UCSD-AML1 (cell line): ENCODE measurements at regions not wholly inside any gene's neighbourhood (a gene's known extent, or its start where the extent isn't known, plus 50 kb on each side); places are given as distances from the start of the nearest gene placed in this dataset.
"Not testable (repeated sequence)": the region's sequence is repeated elsewhere in the genome, so short reads cannot be mapped to it uniquely, and the experiment has no call there.

Source experiments
- DNase-seq: peaks from one replicate; lab custom pipeline; 2025; ENCODE audit not compliant: unreplicated experiment; lab: John Stamatoyannopoulos, UW

- no peak for DNase-seq
These were observed 343.0 kb downstream of the RRAGC start for GRCh38 chr1:38516560-38516959.

GRCh38 chr1:38512789-38513188 is 346.8 kb downstream of the RRAGC start:
- DNase-seq = no peak

- DNase-seq = no peak
These were observed 347.4 kb downstream of the RRAGC start for GRCh38 chr1:38512024-38512767.

- no peak for DNase-seq
These were observed 351.3 kb downstream of the RRAGC start for GRCh38 chr1:38508232-38508631.

- no peak for DNase-seq
These were observed 352.0 kb downstream of the RRAGC start for GRCh38 chr1:38507563-38507962.

- DNase-seq = no peak
These were observed 353.6 kb downstream of the RRAGC start for GRCh38 chr1:38505944-38506343.

GRCh38 chr1:38502758-38503157 is 356.8 kb downstream of the RRAGC start:
- no peak for DNase-seq

GRCh38 chr1:38500891-38501290 is 358.7 kb downstream of the RRAGC start:
- no peak for DNase-seq

GRCh38 chr1:38500352-38500751 is 359.2 kb downstream of the RRAGC start:
- DNase-seq = no peak

GRCh38 chr1:38498686-38499085 is 360.9 kb downstream of the RRAGC start:
- DNase-seq = no peak

GRCh38 chr1:38497921-38498656 is 361.5 kb downstream of the RRAGC start:
- DNase-seq = no peak

GRCh38 chr1:38493306-38493705 is 366.3 kb downstream of the RRAGC start:
- DNase-seq = not testable (repeated sequence)

GRCh38 chr1:38489844-38490270 is 369.7 kb downstream of the RRAGC start:
- DNase-seq = peak; percentile 23

- no peak for DNase-seq
These were observed 371.2 kb downstream of the RRAGC start for GRCh38 chr1:38488162-38488898.

GRCh38 chr1:38487396-38487795 is 372.2 kb downstream of the RRAGC start:
- no peak for DNase-seq

GRCh38 chr1:38486085-38486484 is 373.5 kb downstream of the RRAGC start:
- no peak for DNase-seq

GRCh38 chr1:38481871-38482826 is 377.4 kb downstream of the RRAGC start:
- no peak for DNase-seq

- not testable (repeated sequence) for DNase-seq
These were observed 379.9 kb downstream of the RRAGC start for GRCh38 chr1:38479662-38480061.

- no peak for DNase-seq
These were observed 381.8 kb downstream of the RRAGC start for GRCh38 chr1:38477811-38478210.

GRCh38 chr1:38476850-38477178 is 382.8 kb downstream of the RRAGC start:
- DNase-seq = no peak
